C4-2B (cell line): ENCODE measurements at regions not wholly inside any gene's neighbourhood (a gene's known extent, or its start where the extent isn't known, plus 50 kb on each side); places are given as distances from the start of the nearest gene placed in this dataset.
"Not testable (repeated sequence)": the region's sequence is repeated elsewhere in the genome, so short reads cannot be mapped to it uniquely, and the experiment has no call there.

ENCODE experiments used
- CTCF ChIP-seq: fragments of 450-650 bp; conservative IDR thresholded peaks from 2 replicates; pipeline ENCODE4 v1.5.1; 2017; ENCODE audit warnings: mild to moderate bottlenecking
- ZFX ChIP-seq: fragments of 450-650 bp; IDR thresholded peaks from 2 replicates; pipeline ENCODE4 v1.6.1; 2017

GRCh38 chr15:20060838-20061237 lies 480.8 kb downstream of the GOLGA6L6 start:
- not testable (repeated sequence) for TF ChIP-seq CTCF, ZFX
